ENCODE measurements at regions not wholly inside any gene's neighbourhood (a gene's known extent, or its start where the extent isn't known, plus 50 kb on each side); places are given as distances from the start of the nearest gene placed in this dataset.
A peak's percentile ranks its signal among the peaks of the same experiment; 100 is the strongest.

GRCh38 chr2:75792996-75793395 lies 82.3 kb upstream of the GCFC2 start:
- no peak overlapping the region for H3K4me3 ChIP-seq (ENCODE audit: low read depth, low read length)
- TF ChIP-seq CTCF (IDR thresholded peaks at IDR 0.05; ENCODE audit: low read depth, low read length): no peak

- H3K4me3 ChIP-seq (ENCODE audit: low read depth, low read length): no peak overlapping the region
- TF ChIP-seq CTCF (IDR thresholded peaks at IDR 0.05; ENCODE audit: low read depth, low read length): no peak
These were observed 81.4 kb upstream of the GCFC2 start for GRCh38 chr2:75792146-75792545.

- no peak overlapping the region for H3K4me3 ChIP-seq (ENCODE audit: low read depth, low read length)
- TF ChIP-seq CTCF (IDR thresholded peaks at IDR 0.05; ENCODE audit: low read depth, low read length): no peak
These were observed 80.2 kb upstream of the GCFC2 start for GRCh38 chr2:75790814-75791467.

GRCh38 chr2:75790121-75790813 lies 79.6 kb upstream of the GCFC2 start:
- H3K4me3 ChIP-seq (ENCODE audit: low read depth, low read length): no peak overlapping the region

GRCh38 chr2:75788902-75789301 lies 78.2 kb upstream of the GCFC2 start:
- no peak overlapping the region for H3K4me3 ChIP-seq (ENCODE audit: low read depth, low read length)
- TF ChIP-seq CTCF (IDR thresholded peaks at IDR 0.05; ENCODE audit: low read depth, low read length): no peak

More at GRCh38 chr2:75790121-75790813, 79.6 kb upstream of the GCFC2 start:
- TF ChIP-seq CTCF (IDR thresholded peaks at IDR 0.05; ENCODE audit: low read depth, low read length): no peak

GRCh38 chr2:75788154-75788553 lies 77.4 kb upstream of the GCFC2 start:
- no peak overlapping the region for H3K4me3 ChIP-seq (ENCODE audit: low read depth, low read length)
- no peak for TF ChIP-seq CTCF (IDR thresholded peaks at IDR 0.05; ENCODE audit: low read depth, low read length)

GRCh38 chr2:75787532-75788132 lies 76.9 kb upstream of the GCFC2 start:
- H3K4me3 ChIP-seq (ENCODE audit: low read depth, low read length): no peak overlapping the region
- peak; percentile 54 for TF ChIP-seq CTCF (IDR thresholded peaks at IDR 0.05; ENCODE audit: low read depth, low read length)

All from WI38 (cell line).